ENCODE measurements at regions not wholly inside any gene's neighbourhood (a gene's known extent, or its start where the extent isn't known, plus 50 kb on each side); places are given as distances from the start of the nearest gene placed in this dataset.

- TF ChIP-seq CTCF (IDR thresholded peaks at IDR 0.05) (no peak), POLR2A (IDR thresholded peaks at IDR 0.05) (no peak)
Measured at GRCh38 chr4:151921386-151921785, 160.6 kb upstream of the GATB start.
